Dedifferentiated amniotic fluid mesenchymal stem cell (primary cell): ENCODE measurements at regions not wholly inside any gene's neighbourhood (a gene's known extent, or its start where the extent isn't known, plus 50 kb on each side); places are given as distances from the start of the nearest gene placed in this dataset.
A peak's percentile ranks its signal among the peaks of the same experiment; 100 is the strongest.
"Not testable (repeated sequence)": the region's sequence is repeated elsewhere in the genome, so short reads cannot be mapped to it uniquely, and the experiment has no call there.

Experiments used
- DNase-seq: peaks from one replicate; pipeline ENCODE4 v3.0.0-alpha.2; 2016; ENCODE audit errors: extremely low spot score

- DNase-seq: no peak
Observed at GRCh38 chr9:13816837-13817236, 497.1 kb downstream of the NFIB start.

GRCh38 chr9:13814647-13815400 lies 499.1 kb downstream of the NFIB start:
- no peak for DNase-seq

GRCh38 chr9:13811876-13812275 lies 502.1 kb downstream of the NFIB start:
- DNase-seq: no peak

GRCh38 chr9:13810510-13810909 lies 503.4 kb downstream of the NFIB start:
- no peak for DNase-seq

GRCh38 chr9:13809401-13809800 lies 504.5 kb downstream of the NFIB start:
- no peak for DNase-seq

GRCh38 chr9:13807118-13807517 lies 506.8 kb downstream of the NFIB start:
- no peak for DNase-seq

GRCh38 chr9:13806714-13807113 lies 507.2 kb downstream of the NFIB start:
- no peak for DNase-seq

GRCh38 chr9:13805546-13805945 lies 508.4 kb downstream of the NFIB start:
- no peak for DNase-seq

- no peak for DNase-seq
Observed at GRCh38 chr9:13804532-13804931, 509.4 kb downstream of the NFIB start.

- DNase-seq: no peak
Observed at GRCh38 chr9:13800776-13801175, 513.2 kb downstream of the NFIB start.

- DNase-seq: not testable (repeated sequence)
Observed at GRCh38 chr9:13797701-13798100, 516.2 kb downstream of the NFIB start.

GRCh38 chr9:13791816-13792215 lies 512.3 kb upstream of the MPDZ start:
- no peak for DNase-seq

GRCh38 chr9:13790055-13790454 lies 510.6 kb upstream of the MPDZ start:
- no peak for DNase-seq

GRCh38 chr9:13787234-13787833 lies 507.8 kb upstream of the MPDZ start:
- DNase-seq: peak; percentile 38

GRCh38 chr9:13786711-13787110 lies 507.2 kb upstream of the MPDZ start:
- no peak for DNase-seq

GRCh38 chr9:13786131-13786530 lies 506.6 kb upstream of the MPDZ start:
- DNase-seq: no peak

GRCh38 chr9:13779106-13779505 lies 499.6 kb upstream of the MPDZ start:
- no peak for DNase-seq

GRCh38 chr9:13778631-13779030 lies 499.1 kb upstream of the MPDZ start:
- DNase-seq: no peak

- DNase-seq: no peak
Observed at GRCh38 chr9:13770956-13771355, 491.5 kb upstream of the MPDZ start.

GRCh38 chr9:13769641-13770040 lies 490.1 kb upstream of the MPDZ start:
- DNase-seq: no peak

- DNase-seq: no peak
Observed at GRCh38 chr9:13769006-13769405, 489.5 kb upstream of the MPDZ start.

- DNase-seq: no peak
Observed at GRCh38 chr9:13762209-13762608, 482.7 kb upstream of the MPDZ start.

- no peak for DNase-seq
Observed at GRCh38 chr9:13759551-13759950, 480.1 kb upstream of the MPDZ start.

- DNase-seq: no peak
Observed at GRCh38 chr9:13758936-13759335, 479.4 kb upstream of the MPDZ start.
